ENCODE measurements at regions not wholly inside any gene's neighbourhood (a gene's known extent, or its start where the extent isn't known, plus 50 kb on each side); places are given as distances from the start of the nearest gene placed in this dataset.
"Not testable (repeated sequence)": the region's sequence is repeated elsewhere in the genome, so short reads cannot be mapped to it uniquely, and the experiment has no call there.

GRCh38 chr16:60413969-60414368 lies 1622.3 kb downstream of the CDH8 start:
- no peaks in the 10 kb centered on the region for H3K27me3 Mint-ChIP-seq
- intact Hi-C loops (cut with micrococcal nuclease) = no loop called here
- TF ChIP-seq CTCF (IDR thresholded peaks at IDR 0.05) = no peak
- ChIA-PET CTCF (no interaction called here), POLR2A (no interaction called here)
- no peak overlapping the region for H3K27ac Mint-ChIP-seq
- ATAC-seq (ENCODE audit: low read depth) (no peak), DNase-seq (no peak)
- peaks cover 4% of the 10 kb centered on the region for H3K9me3 Mint-ChIP-seq
- H3K36me3 Mint-ChIP-seq (ENCODE audit: low read depth) = no peaks in the 10 kb centered on the region
- H3K4me3 Mint-ChIP-seq = no peak overlapping the region
- no peaks in the 10 kb centered on the region for H3K4me1 Mint-ChIP-seq

DNA sequence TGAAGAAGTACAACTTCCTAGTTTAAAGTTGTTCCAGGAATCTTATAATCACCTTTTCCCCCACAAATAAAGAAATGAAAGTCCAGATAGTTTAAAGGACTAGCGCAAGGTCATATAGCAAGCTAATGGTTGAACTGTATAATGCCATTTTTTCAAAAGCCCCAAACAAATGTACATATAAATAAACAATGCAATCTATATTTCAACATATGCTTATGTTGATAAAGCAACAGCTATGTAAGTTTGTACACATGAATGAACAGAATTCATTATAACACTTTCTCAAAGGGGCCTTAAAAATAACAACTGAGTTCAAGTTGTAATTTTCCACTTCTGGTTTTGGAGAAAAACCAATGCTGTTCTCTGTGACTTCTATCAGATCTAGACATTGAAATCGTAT lies 1628.6 kb downstream of the CDH8 start:
- H3K4me3 Mint-ChIP-seq = no peak overlapping the region
- ChIA-PET POLR2A (no interaction called here), CTCF (no interaction called here)
- no peaks in the 10 kb centered on the region for H3K36me3 Mint-ChIP-seq (ENCODE audit: low read depth)
- DNase-seq (no peak), ATAC-seq (ENCODE audit: low read depth) (no peak)
- H3K27ac Mint-ChIP-seq = no peak overlapping the region
- peaks cover 4% of the 10 kb centered on the region for H3K9me3 Mint-ChIP-seq
- TF ChIP-seq CTCF (IDR thresholded peaks at IDR 0.05) = no peak
- intact Hi-C loops (cut with micrococcal nuclease) = no loop called here
- no peaks in the 10 kb centered on the region for H3K4me1 Mint-ChIP-seq
- no peaks in the 10 kb centered on the region for H3K27me3 Mint-ChIP-seq

GRCh38 chr16:60407034-60407433 lies 1629.2 kb downstream of the CDH8 start:
- Mint-ChIP-seq H3K4me1 (no peaks in the 10 kb centered on the region), H3K27ac (no peak overlapping the region), H3K4me3 (no peak overlapping the region), H3K27me3 (no peaks in the 10 kb centered on the region), H3K36me3 (ENCODE audit: low read depth) (no peaks in the 10 kb centered on the region), H3K9me3 (peaks cover 2% of the 10 kb centered on the region)
- CTCF ChIA-PET = no interaction called here
- DNase-seq = no peak
- POLR2A ChIA-PET = no interaction called here
- intact Hi-C loops (cut with micrococcal nuclease) = no loop called here
- no peak for TF ChIP-seq CTCF (IDR thresholded peaks at IDR 0.05)
- no peak for ATAC-seq (ENCODE audit: low read depth)

DNA sequence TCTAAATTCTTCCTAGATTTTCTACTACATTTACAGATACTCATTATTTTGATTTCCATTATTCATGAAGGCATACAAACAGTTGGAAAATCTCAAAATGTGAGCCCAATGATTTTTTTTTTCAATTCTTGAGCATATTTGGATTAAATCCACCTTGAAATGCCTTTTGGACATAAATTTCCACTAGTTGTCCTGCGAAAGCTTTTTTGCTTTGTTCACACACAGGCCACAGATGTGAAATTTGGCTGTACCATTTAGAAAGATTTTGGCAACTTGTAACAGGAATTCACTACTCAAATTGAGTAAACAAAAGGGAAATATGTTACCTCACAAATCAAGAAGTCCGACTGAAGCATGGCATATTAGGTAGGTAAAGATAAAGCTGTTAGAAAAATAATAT lies 1631.0 kb downstream of the CDH8 start:
- CTCF ChIA-PET = no interaction called here
- Mint-ChIP-seq H3K27me3 (no peaks in the 10 kb centered on the region), H3K27ac (no peak overlapping the region), H3K4me3 (no peak overlapping the region), H3K9me3 (peaks cover 4% of the 10 kb centered on the region), H3K4me1 (no peaks in the 10 kb centered on the region), H3K36me3 (ENCODE audit: low read depth) (no peaks in the 10 kb centered on the region)
- DNase-seq (no peak), ATAC-seq (ENCODE audit: low read depth) (no peak)
- POLR2A ChIA-PET = no interaction called here
- no peak for TF ChIP-seq CTCF (IDR thresholded peaks at IDR 0.05)
- intact Hi-C loops (cut with micrococcal nuclease) = no loop called here

DNA sequence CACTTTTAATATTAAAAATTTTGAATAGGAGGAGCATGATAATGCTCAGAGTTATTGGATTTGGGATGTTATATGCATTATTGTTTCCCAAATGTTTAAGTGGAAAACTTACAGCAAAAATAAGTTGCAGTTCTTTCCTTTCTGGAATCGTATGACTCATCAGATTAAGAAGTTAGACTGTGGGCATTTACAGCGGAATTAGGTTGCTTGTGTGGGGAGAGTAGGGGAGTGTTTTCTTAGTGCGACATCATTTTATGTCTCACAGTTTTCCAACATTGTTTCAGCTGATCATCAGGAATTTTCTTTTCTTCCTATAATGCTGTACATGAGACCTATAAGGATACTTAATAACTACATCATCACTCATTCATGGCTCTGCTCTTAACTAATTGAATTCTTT lies 1631.8 kb downstream of the CDH8 start:
- no peak for TF ChIP-seq CTCF (IDR thresholded peaks at IDR 0.05)
- H3K36me3 Mint-ChIP-seq (ENCODE audit: low read depth) = no peaks in the 10 kb centered on the region
- H3K27ac Mint-ChIP-seq = no peak overlapping the region
- DNase-seq (no peak), ATAC-seq (ENCODE audit: low read depth) (no peak)
- no peak overlapping the region for H3K4me3 Mint-ChIP-seq
- POLR2A ChIA-PET = no interaction called here
- CTCF ChIA-PET = no interaction called here
- peaks cover 5% of the 10 kb centered on the region for H3K9me3 Mint-ChIP-seq
- H3K4me1 Mint-ChIP-seq = no peaks in the 10 kb centered on the region
- no peaks in the 10 kb centered on the region for H3K27me3 Mint-ChIP-seq
- intact Hi-C loops (cut with micrococcal nuclease) = no loop called here

DNA sequence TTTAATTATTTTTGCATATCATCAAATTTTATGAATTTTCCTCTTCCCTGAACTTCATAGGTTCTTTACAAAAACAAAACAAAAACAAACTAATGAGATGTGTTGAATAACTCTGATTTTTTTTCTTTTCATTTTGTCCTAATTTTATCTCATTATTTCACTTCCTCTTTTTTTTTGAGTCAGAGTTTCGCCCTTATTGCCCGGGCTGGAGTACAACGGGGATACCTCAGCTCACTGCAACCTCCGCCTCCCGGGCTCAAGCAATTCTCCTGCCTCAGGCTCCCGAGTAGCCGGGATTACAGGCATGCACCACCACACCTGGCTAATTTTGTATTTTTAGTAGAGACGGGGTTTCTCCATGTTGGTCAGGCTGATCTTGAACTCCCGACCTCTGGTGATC lies 1633.3 kb downstream of the CDH8 start:
- H3K27me3 Mint-ChIP-seq; intact Hi-C loops (cut with micrococcal nuclease); H3K4me3 Mint-ChIP-seq; DNase-seq; POLR2A ChIA-PET; CTCF ChIA-PET; ATAC-seq (ENCODE audit: low read depth); H3K9me3 Mint-ChIP-seq; H3K36me3 Mint-ChIP-seq (ENCODE audit: low read depth); H3K27ac Mint-ChIP-seq; H3K4me1 Mint-ChIP-seq: not testable (repeated sequence)
